NOMO-1 treated with DMSO at 0.1 percent for 48 hours (cell line): ENCODE measurements at regions not wholly inside any gene's neighbourhood (a gene's known extent, or its start where the extent isn't known, plus 50 kb on each side); places are given as distances from the start of the nearest gene placed in this dataset.
"Not testable (repeated sequence)": the region's sequence is repeated elsewhere in the genome, so short reads cannot be mapped to it uniquely, and the experiment has no call there.

Source experiments
- DNase-seq: peaks from one replicate; lab custom pipeline; 2025; ENCODE audit not compliant: unreplicated experiment; lab: John Stamatoyannopoulos, UW

DNA sequence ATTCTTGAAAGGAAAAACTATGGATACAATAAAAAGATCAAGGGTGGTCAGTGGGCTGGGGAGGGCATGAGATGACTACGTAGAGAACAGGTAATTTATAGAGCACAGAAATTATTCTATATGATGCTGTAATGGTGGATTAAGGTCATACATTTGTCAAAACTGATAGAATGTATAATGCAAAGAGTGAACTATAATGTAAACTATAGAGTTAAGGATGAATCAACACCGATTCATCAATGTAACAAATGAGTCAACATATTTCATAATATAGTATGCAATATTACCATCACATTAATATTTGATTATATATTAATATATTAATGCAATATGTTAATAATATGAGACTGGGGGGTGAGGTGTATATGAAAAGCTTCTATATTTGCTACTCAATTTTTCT lies 555.6 kb upstream of the POT1 start:
- no peak for DNase-seq

DNA sequence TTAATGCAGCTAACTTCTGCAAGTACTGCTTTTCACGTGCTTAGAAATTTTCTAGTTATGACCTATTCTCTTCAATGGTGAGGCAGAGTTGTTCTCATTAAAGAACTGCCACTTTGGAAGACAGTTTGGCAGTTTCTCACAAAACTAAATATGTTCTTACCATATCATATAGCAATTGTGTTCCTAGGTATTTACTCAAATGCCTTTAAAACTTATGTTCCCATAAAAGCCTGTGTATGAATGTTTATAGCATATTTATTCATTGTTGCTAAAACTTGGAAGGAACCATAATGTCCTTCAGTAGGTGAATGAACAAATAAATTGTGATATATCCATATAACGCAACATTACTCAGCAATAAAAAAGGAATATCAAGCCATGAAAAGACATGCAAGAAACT lies 555.1 kb upstream of the POT1 start:
- DNase-seq, result no peak

DNA sequence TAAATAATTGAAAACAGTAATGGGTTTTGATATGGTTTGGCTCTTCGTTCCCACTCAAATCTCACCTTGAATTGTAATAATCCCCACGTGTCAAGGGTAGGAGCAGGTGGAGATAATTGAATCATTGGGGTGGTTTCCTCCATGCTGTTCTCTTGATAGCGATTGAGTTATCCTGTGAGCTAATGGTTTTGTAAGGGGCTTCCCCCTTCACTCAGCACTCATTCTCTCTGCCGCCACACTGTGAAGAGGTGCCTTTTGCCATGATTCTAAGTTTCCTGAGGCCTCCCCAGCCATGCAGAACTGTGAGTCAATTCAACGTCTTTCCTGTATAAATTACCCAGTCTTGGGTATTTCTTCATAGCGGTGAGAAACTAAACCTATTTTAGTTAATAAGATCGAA lies 551.7 kb upstream of the POT1 start:
- DNase-seq, result no peak

DNA sequence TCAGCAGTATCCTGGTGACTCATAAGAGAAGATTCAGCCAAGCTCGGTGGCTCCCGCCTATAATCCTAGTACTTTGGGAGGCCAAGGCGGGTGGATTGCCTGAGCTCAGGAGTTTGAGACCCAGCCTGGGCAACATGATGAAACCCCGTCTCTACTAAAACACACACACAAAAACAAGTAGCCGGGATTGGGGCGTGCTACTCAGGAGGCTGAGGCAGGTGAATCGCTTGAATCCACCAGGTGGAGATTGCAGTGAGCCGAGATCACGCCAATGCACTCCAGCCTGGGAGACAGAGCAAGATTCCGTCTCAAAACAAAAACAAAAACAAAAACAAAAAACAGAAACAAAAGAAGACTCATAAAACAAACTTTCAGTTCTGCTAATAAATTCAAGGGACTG lies 551.1 kb upstream of the POT1 start:
- no peak for DNase-seq

DNA sequence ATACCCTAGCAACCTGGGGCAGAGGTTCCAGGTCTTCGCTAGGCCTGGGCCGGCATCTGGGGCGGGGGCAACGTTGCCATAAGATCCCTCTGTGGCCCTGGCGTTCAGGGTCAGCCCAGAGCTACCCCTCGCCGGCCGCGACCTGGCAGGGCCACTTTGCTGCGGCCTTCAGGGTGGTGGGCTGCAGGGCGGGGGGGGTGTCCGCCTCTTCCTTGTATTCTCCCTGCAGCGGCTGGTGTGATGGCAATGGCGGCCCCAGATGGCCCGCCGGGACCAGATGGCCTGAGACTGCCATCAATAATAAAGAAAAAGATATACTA lies 539.2 kb upstream of the POT1 start:
- no peak for DNase-seq

DNA sequence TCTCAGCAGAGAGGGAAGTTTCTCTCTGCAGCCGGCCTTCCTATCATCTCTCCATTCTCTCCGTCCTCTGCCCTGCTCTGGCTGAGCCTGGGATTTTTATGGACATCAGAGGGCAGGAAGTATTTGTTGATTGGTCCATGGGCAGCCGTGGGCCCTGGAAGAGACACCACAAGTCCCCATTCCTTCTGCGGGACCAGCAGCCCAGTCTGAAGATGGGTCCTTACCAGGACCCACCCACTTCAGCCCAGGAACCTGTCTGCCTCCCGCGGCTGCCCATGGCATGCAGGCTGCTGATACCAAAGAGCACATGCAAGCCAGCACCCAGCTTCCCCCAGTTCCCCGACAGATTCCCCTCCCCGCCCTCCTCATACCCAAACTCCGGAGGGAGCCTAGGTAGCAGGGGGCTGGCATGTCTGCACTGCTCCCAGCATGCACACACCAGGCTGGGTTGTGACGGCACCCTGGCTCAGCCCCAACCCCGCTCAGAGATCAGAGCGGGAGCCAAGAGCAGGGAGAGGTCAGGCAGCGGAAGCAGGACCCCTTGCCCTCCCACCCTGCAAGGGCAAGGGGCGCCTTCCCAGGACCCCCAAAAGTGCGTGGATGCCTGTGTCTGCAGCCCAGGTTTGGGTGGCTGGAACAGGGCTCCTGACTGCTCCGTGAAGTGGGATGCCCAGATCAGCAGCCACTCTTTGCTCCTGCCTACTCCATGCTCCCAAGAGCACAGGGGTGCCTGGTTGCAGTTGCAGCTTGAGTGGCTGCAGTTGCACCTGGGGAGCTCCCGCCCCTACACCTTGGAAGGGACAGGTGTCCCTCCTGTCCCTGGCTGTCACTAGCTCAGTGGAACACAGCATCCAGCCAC lies 538.6 kb upstream of the POT1 start:
- DNase-seq, result no peak

DNA sequence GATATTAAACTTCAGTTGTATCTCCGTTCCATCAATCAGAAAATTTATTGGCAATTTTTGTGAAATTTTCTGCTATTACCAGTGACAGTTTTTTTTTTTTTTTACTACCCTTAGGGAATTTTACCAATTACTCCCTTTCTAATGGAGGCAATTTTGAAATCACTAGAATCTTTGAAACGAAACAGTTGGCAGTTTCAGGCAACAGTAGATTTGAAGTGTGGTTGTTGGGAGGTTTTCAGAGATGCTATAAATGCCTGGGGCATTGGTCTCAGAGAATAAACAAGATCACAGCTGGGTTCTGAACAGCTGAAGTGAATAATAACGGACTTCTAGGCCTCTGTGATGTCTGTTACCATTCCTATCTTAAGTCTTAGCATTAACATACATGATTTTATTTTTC lies 535.9 kb upstream of the POT1 start:
- DNase-seq, result no peak

DNA sequence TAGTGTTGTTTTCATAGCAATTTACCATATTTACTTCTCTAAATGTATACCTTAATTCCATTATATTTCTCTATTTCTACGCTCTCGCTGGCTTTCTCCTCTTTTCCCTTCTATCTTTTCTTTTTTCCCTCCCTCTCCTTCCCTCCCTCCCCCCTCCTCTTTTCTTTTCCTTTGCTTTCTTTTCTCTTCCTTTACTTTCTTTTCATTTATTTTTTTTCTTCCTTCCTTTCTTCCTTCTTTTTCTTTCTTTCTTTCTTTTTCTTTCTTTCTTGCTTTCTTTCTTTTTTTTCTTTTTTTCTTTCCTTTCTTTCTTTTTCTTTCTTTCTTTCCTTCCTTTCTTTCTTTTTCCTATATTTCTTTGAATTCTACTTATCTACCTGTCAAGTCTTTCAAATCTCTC lies 533.0 kb upstream of the POT1 start:
- DNase-seq, result no peak

DNA sequence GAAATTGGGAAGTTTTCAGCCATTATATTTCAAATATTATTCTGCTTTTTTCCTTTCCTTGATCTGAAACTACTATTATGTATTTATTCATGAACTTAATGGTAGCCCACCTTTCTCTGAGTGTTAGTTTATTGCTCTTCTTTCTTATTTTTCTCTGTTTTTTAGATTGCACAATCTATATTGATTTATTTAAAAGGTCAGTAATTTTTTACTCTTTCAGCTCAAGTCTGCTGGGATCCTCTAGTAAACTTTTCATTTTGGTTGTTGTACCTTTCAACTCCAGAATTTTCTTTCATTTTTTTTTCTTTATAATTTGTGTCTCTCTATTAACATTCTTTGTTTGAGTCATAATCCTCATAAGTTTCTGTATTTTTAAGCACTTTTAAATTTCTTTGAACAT lies 529.4 kb upstream of the POT1 start:
- no peak for DNase-seq

DNA sequence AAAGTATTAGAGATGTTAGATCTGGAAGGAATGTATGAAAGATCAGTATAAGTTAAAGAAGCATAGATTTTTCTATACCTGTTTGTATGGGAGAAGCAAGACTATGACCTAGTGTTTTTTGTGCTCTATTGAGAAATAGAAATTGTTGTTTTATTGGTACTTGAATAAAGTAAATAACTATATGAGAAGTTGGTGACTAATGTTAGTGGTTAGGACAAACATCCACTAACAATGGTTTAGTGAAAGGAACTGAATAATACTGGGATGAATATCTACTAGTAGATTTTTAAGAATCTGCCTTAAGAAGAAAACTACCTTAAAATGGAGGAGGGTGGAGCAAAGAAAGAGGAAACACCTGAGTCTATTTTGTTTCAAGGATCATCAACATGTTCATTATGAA lies 521.1 kb upstream of the POT1 start:
- no peak for DNase-seq

DNA sequence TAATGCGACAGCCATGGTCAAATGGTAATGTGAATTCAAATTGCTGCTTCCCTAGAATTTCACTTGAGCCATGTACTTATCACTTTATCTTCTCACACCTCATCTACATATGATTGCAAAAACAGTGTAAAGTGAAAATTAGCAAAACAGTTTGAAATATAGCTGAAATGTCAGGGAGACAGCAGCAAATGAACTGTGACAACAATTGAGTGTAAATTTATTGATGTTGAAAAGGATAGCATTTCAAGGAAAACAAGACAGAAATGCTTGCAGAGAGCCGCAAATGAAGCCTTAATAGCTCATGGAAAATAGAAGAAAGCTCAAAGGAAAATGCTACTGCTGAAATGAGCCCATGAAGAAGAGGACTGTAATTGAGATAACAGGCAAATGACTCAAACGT lies 516.2 kb upstream of the POT1 start:
- no peak for DNase-seq

DNA sequence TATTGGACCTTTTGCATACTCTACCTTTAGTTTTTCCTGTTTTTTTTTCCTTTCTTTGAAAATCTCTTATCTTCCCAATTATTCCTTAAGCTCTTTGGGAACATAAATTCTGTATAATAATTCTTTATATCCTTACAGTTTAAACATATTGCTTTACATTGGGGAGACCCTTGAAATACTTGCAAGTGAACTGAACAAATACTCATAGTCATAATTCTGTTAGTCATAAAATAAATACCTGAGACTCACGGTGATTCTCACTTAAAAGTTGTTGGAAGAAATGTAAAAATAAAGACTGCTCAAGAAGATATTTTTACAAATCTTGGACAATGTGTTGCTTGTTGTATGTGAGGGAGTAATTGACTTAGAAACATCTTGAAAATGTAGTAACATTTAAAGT lies 515.2 kb upstream of the POT1 start:
- no peak for DNase-seq

DNA sequence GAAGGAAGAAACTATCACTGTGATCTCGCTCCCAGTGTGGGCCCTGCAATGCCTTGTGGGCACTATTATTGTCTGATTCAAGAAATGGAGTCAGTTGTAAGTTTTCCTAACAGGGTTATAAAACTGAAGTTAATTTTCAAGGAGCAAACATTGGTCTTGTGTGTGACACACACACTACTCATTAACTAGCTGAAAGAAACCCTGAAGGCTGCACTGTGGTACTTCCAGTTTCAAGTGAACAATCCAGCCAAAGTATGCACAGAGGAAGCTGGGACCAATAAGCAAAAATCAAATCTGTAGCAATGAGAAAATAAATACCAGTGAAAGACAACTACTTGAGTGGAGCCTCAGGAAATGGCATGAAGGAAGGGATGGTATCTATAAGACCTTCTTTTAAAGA lies 506.6 kb upstream of the POT1 start:
- DNase-seq, result no peak

DNA sequence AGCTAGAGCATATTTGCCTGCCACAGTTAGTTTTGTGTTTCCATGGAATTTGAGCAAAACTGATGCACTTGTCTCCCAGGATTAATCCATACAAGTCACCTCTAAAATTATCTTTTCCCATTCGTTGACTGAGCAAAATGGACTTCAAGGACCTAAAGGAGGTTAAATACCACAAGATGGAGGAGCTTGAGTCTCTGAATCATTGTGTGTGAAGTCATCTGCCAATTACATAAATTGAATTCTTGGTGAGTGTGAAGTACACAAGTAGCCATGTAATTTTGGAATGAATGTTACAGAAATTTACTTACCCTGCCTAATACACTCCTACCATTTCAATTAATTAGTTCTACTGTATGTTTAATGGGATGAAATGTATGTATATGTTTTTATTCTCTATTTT lies 501.7 kb upstream of the POT1 start:
- DNase-seq, result no peak

DNA sequence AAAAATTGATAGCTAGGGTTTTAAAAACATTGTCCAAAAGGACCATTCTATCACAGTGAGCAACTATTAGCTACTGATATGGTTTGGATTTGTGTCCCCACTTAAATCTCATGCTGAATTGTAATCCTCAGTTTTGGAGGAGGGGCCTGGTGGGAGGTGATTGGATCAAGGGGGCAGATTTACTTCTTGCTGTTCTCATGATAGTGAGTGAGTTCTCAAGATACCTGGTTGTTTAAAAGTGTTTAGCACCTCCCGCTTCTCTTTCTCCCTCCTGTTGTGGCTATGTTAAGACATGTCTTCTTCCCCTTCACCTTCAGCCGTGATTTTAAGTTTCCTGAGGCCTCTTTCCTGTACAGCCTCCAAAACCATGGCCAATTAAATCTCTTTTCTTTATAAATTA lies 500.4 kb upstream of the POT1 start:
- DNase-seq, result no peak

DNA sequence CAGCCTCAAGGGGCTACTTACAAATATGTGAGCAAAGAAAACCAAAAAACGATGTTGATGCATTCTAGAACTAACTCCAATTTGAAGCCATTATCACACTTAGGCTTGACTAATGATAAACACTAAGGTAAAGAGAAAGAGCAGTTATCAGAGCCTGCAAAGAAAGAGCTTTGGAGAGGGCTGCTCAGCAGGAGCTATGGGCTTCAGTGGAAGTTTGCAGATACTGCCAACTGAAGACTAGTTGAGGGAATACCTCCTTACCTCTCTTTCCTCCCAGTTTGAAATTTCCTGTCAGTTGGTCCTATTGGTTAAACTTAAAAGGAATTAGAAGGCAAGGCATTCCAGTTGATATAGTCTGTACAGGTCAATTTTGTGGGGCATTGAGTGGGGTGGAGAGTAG lies 498.1 kb upstream of the POT1 start:
- DNase-seq, result no peak

DNA sequence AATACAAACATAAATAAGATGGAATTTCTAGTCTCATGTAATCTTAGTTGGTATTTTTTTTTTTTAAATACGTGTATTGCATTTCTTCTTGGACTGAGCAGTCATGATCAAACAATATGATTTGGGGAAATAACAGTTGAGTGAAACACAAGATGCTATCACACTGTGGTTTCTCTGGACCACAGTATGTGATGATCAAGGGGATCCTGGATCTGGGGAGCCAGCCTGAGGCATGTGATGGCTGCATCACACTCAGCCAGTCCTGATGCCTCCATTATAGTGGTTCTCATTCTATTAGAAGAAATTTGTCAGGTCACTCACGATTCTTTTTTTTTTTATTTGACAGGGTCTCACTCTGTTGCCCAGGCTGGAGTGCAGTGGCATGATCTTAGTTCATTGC lies 495.9 kb upstream of the POT1 start:
- DNase-seq, result no peak

DNA sequence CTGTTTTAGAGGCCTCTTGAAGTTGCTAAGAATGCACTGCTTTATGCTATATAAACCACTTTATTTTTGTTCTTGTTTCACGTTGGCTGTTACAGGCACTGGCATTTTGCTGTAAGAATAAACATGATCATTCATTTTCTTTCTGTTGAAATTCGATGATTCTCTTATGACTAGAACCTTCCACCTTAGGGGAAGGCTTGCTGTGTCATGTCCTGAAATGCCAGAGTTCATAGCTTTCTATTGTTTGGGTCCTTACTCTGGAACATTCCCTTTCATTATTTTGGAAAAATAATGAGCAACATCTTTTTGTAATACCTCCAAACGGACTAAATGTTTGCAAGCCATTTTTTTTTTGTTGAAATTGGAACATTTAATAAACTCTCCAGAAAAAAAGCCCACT lies 495.1 kb upstream of the POT1 start:
- no peak for DNase-seq

DNA sequence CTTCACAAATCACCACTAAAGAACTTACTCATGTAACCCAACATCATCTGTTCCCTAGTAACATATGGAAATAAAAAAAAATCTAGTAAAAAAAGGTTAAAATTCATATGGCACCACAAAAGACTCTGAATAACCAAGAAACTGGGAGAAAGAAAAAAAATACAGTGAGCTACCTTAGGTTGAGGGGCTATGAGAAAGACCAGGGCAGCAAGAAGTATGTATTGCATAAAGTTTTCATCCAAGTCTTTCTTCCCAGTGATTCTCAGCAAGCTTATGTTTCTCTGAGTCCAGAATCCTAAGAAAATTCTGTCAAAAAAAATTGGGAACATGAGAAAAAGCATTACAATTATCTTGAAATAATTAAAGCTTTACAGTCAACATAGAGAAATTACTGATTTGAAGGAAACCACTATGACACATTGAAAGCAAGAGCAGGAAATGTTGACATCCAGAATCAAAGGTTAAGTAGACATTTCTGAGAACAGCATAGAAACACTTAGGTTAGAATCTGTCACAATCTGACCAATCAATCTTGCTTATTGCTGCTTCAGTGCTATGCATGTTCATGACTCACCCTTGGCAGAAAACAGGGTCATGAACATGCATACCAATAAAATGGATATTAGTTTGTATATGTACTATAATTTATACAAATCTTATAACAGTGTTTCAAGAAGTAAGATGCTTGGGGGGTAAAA lies 494.0 kb upstream of the POT1 start:
- peak; percentile 3 for DNase-seq

DNA sequence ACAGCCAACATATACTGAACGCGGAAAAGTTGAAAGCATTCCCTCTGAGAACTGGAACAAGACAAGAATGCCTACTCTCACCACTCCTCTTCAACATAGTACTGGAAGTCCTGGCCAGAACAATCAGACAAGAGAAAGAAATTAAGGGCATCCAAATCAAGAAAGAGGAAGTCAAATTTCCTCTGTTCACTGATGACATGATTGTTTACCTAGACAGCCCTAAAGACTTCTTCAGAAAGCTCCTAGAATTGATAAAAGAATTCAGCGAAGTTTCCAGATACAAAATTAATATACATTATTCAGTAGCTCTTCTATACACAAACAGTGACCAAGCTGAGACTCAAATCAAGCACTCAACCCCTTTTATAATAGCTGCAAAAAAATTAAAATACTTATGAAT lies 491.8 kb upstream of the POT1 start:
- not testable (repeated sequence) for DNase-seq

DNA sequence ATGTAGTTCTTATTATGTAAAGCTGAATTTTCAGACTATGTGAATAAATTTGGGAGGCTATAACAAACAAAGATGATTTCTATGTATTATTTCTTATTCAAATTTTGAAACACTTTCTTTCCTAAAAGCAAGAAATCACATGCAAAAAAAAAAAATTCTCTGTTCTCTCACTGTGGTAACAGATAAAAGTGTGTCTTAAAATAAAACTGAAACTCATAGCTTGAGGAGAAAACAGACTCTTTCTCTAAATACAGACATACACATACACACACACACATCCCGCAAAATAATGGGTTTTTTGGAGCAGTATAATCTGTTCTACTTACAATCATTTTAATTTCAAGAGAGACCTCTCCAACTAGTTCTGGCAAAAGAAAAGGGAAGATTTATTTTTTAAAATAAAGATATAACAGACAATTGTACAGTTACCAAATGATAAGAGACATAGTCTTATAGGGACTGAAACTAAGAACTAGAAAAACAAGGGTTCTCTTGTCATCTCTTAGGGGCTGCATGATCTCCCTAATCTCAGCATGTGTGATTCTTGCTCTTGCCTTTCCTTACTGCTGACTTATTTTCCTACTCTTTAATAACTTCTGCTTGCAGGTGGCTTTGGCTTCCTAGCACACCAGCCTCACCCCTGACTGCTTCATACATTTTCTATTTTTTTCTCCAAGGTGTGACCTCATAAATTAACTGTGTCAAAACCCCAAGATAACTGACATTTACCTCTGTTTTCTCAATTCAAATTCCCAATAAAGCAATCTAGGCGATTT lies 483.5 kb upstream of the POT1 start:
- DNase-seq, result no peak

DNA sequence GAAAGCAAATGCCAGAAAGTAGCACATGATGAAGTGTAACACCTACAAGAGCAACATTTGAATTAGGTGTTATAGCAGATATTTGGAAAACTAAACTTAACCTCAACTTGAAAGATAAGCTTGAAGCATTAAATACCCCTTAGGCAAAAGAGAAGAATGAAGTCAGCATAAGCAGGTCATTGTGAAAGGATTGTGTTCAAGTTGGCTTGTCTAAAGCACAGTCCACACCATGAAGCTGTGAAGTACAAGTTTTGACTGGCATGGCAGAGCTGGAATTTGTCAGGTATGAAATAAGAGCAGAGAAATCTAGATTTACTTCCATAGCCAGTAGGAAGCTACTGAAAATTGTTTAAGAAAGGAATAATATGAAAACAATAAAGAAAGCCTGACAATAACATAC lies 480.3 kb upstream of the POT1 start:
- no peak for DNase-seq
